ENCODE measurements at regions not wholly inside any gene's neighbourhood (a gene's known extent, or its start where the extent isn't known, plus 50 kb on each side); places are given as distances from the start of the nearest gene placed in this dataset.

- TF ChIP-seq CTCF (conservative IDR thresholded peaks at IDR 0.05; ENCODE audit: low read depth in 2 of 2): no peak
- no peak for TF ChIP-seq EZH2phosphoT487 (IDR thresholded peaks at IDR 0.05; ENCODE audit: unreplicated experiment)
- no peak for TF ChIP-seq POLR2AphosphoS5 (IDR thresholded peaks at IDR 0.05; ENCODE audit: low read depth)
- no peak for TF ChIP-seq JUNB (IDR thresholded peaks at IDR 0.05; ENCODE audit: unreplicated experiment)
- TF ChIP-seq CREB1 (CRISPR knock-in tag; IDR thresholded peaks at IDR 0.05; ENCODE audit: low read depth): no peak
- no peak for TF ChIP-seq ZNF331 (CRISPR knock-in tag; IDR thresholded peaks at IDR 0.05; ENCODE audit: low read depth)
- no peak for TF ChIP-seq EZH2 (IDR thresholded peaks at IDR 0.05; ENCODE audit: low read depth, unreplicated experiment)
- no peak for TF ChIP-seq ZNF114 (CRISPR knock-in tag; IDR thresholded peaks at IDR 0.05)
Observed at GRCh38 chr13:79907527-79907926, 426.6 kb downstream of the NDFIP2 start.

Data from GM23338 (cell line).